PC-3 (cell line): ENCODE measurements at regions not wholly inside any gene's neighbourhood (a gene's known extent, or its start where the extent isn't known, plus 50 kb on each side); places are given as distances from the start of the nearest gene placed in this dataset.
A peak's percentile ranks its signal among the peaks of the same experiment; 100 is the strongest.

ENCODE experiments used
- ATAC-seq: fragments of 200-7000 bp; cut with Tn5 transposase; 2 replicates; pipeline ENCODE4 v1.9.1; 2020; ENCODE audit warnings: mild to moderate bottlenecking, moderate library complexity
- BruUV-seq: library from RNA; stranded (reverse); fragments of 400-500 nt; replicated peaks from 2 replicates; lab custom pipeline; 2021; lab: Mats Ljungman, UMichigan
- CTCF ChIA-PET: fragments of 300-600 bp; sonication (Branson Sonifier 250); formaldehyde crosslinking; loops from one replicate; lab custom pipeline; 2022; ENCODE audit warnings: antibody characterized with exemption; lab: Charles Lee
- POLR2A ChIA-PET: fragments of 300-600 bp; sonication (Branson Sonifier 250); formaldehyde crosslinking; loops from one replicate; lab custom pipeline; 2022; ENCODE audit warnings: antibody characterized with exemption; ENCODE audit not compliant: unreplicated experiment; lab: Charles Lee
- DNase-seq: peaks from one replicate; pipeline ENCODE4 v3.0.0-alpha.2; 2015
- H2AFZ ChIP-seq: fragments of 300-600 bp; sonication (generic); 2 replicates; pipeline ENCODE4 v1.6.0; 2016; ENCODE audit warnings: antibody characterized with exemption, low read length
- H3F3A ChIP-seq: fragments of 300-600 bp; sonication (generic); one replicate; pipeline ENCODE4 v1.6.0; 2017; ENCODE audit warnings: antibody characterized with exemption, low read length, control low read depth, mild to moderate bottlenecking; ENCODE audit not compliant: unreplicated experiment
- H3K27ac ChIP-seq: fragments of 300-600 bp; sonication (generic); 2 replicates; pipeline ENCODE4 v1.5.1; 2016; ENCODE audit warnings: mild to moderate bottlenecking, low read length
- H3K27me3 ChIP-seq: fragments of 300-600 bp; sonication (generic); 2 replicates; pipeline ENCODE4 v1.6.1; 2016; ENCODE audit warnings: low read length, mixed read lengths
- H3K36me3 ChIP-seq: fragments of 300-600 bp; sonication (generic); 2 replicates; pipeline ENCODE4 v1.6.1; 2016; ENCODE audit warnings: low read depth, mixed run types, low read length, mixed read lengths
- H3K4me1 ChIP-seq: fragments of 300-600 bp; sonication (generic); 2 replicates; pipeline ENCODE4 v1.5.1; 2016; ENCODE audit warnings: low read length; ENCODE audit not compliant: insufficient read depth
- H3K4me2 ChIP-seq: fragments of 300-600 bp; sonication (generic); 2 replicates; pipeline ENCODE4 v1.6.0; 2016; ENCODE audit warnings: low read length
- H3K4me3 ChIP-seq: fragments of 300-600 bp; sonication (generic); 2 replicates; pipeline ENCODE4 v1.5.1; 2016; ENCODE audit warnings: mild to moderate bottlenecking, low read length, mixed read lengths
- H3K79me2 ChIP-seq: fragments of 300-600 bp; sonication (generic); 2 replicates; pipeline ENCODE4 v1.6.1; 2017; ENCODE audit warnings: low read length, mixed read lengths
- H3K9ac ChIP-seq: fragments of 300-600 bp; sonication (generic); 2 replicates; pipeline ENCODE4 v1.6.0; 2016; ENCODE audit warnings: mild to moderate bottlenecking, low read length
- H3K9me2 ChIP-seq: fragments of 300-600 bp; sonication (generic); replicated peaks from 2 replicates; pipeline ENCODE4 v1.6.1; 2016; ENCODE audit warnings: mixed run types, low read length, mixed read lengths
- H3K9me3 ChIP-seq: fragments of 300-600 bp; sonication (generic); 2 replicates; pipeline ENCODE4 v1.6.1; 2016; ENCODE audit warnings: low read length, mixed read lengths
- H4K20me1 ChIP-seq: fragments of 300-600 bp; sonication (generic); 2 replicates; pipeline ENCODE4 v1.6.1; 2016; ENCODE audit warnings: low read length, mixed read lengths
- CTCF ChIP-seq: fragments of 300-600 bp; sonication (generic); conservative IDR thresholded peaks from 2 replicates; pipeline ENCODE4 v1.5.1; 2017; ENCODE audit warnings: antibody characterized with exemption, low read depth, mild to moderate bottlenecking, low read length
- EZH2 ChIP-seq: fragments of 300-600 bp; sonication (generic); IDR thresholded peaks from one replicate; pipeline ENCODE4 v1.6.1; 2017; ENCODE audit warnings: antibody characterized with exemption, mild to moderate bottlenecking, low read length; ENCODE audit not compliant: unreplicated experiment
- EZH2phosphoT487 ChIP-seq: fragments of 300-600 bp; sonication (generic); IDR thresholded peaks from 2 replicates; pipeline ENCODE4 v1.6.1; 2018; ENCODE audit warnings: mild to moderate bottlenecking, antibody characterized with exemption, low read length, borderline replicate concordance
- intact Hi-C: fragments of 100-400 bp; cut with micrococcal nuclease; formaldehyde crosslinking; loops from 2 replicates; pipeline ENCODE4 v1.9.0; 2023

- Histone ChIP-seq H3K27ac (no peak overlapping the region), H3K4me2 (no peak overlapping the region), H4K20me1 (no peaks in the 10 kb centered on the region), H3F3A (no peaks in the 10 kb centered on the region), H3K9me3 (no peaks in the 10 kb centered on the region), H3K27me3 (no peaks in the 10 kb centered on the region), H3K79me2 (no peaks in the 10 kb centered on the region), H3K9ac (no peak overlapping the region), H3K36me3 (no peaks in the 10 kb centered on the region), H3K4me1 (peaks cover 9% of the 10 kb centered on the region), H3K9me2 (no peaks in the 10 kb centered on the region), H2AFZ (no peak overlapping the region), H3K4me3 (no peak overlapping the region)
- ATAC-seq (no peak), DNase-seq (peak; percentile 4)
- BruUV-seq, result no TSS peak
- ChIA-PET CTCF (interaction anchor here (0.6 kb wide), 1 partner anchor 370 kb away, joined by 5 read pairs; no protein-coding TSS in a partner anchor), POLR2A (no interaction called here)
- intact Hi-C loops, result no loop called here
- TF ChIP-seq EZH2phosphoT487 (no peak), EZH2 (no peak), CTCF (no peak)
Observed at GRCh38 chr13:75963302-75963701, 327.2 kb downstream of the LMO7 start.

GRCh38 chr13:75961911-75962310 is 325.8 kb downstream of the LMO7 start:
- H2AFZ ChIP-seq, result no peak overlapping the region
- TF ChIP-seq EZH2phosphoT487, result no peak
- TF ChIP-seq EZH2, result no peak
- TF ChIP-seq CTCF, result no peak
- BruUV-seq, result no TSS peak
- no peak overlapping the region for H3K9ac ChIP-seq
- no peaks in the 10 kb centered on the region for H4K20me1 ChIP-seq
- no peak overlapping the region for H3K27ac ChIP-seq
- no peak for ATAC-seq
- H3K4me2 ChIP-seq, result no peak overlapping the region
- intact Hi-C loops, result no loop called here
- CTCF ChIA-PET, result no interaction called here
- H3K9me2 ChIP-seq, result no peaks in the 10 kb centered on the region
- no peak overlapping the region for H3K4me3 ChIP-seq
- H3K27me3 ChIP-seq, result no peaks in the 10 kb centered on the region
- H3K79me2 ChIP-seq, result no peaks in the 10 kb centered on the region
- DNase-seq, result no peak
- H3K9me3 ChIP-seq, result no peaks in the 10 kb centered on the region
- POLR2A ChIA-PET, result no interaction called here
- H3F3A ChIP-seq, result no peaks in the 10 kb centered on the region
- H3K36me3 ChIP-seq, result no peaks in the 10 kb centered on the region
- no peaks in the 10 kb centered on the region for H3K4me1 ChIP-seq

- ChIA-PET POLR2A (no interaction called here), CTCF (no interaction called here)
- H3K9ac ChIP-seq, result no peak overlapping the region
- H3K4me2 ChIP-seq, result no peak overlapping the region
- H3K27ac ChIP-seq, result no peak overlapping the region
- H3K9me2 ChIP-seq, result no peaks in the 10 kb centered on the region
- no TSS peak for BruUV-seq
- no peaks in the 10 kb centered on the region for H3K27me3 ChIP-seq
- H4K20me1 ChIP-seq, result no peaks in the 10 kb centered on the region
- ATAC-seq, result no peak
- no peak overlapping the region for H2AFZ ChIP-seq
- H3K4me3 ChIP-seq, result no peak overlapping the region
- H3F3A ChIP-seq, result no peaks in the 10 kb centered on the region
- TF ChIP-seq EZH2, result no peak
- no peak for TF ChIP-seq CTCF
- no peak for TF ChIP-seq EZH2phosphoT487
- intact Hi-C loops, result no loop called here
- H3K36me3 ChIP-seq, result no peaks in the 10 kb centered on the region
- DNase-seq, result no peak
- H3K79me2 ChIP-seq, result no peaks in the 10 kb centered on the region
- no peaks in the 10 kb centered on the region for H3K4me1 ChIP-seq
- H3K9me3 ChIP-seq, result no peaks in the 10 kb centered on the region
Observed at GRCh38 chr13:75960538-75960994, 324.4 kb downstream of the LMO7 start.
